OCI-LY7 (cell line): ENCODE measurements at regions not wholly inside any gene's neighbourhood (a gene's known extent, or its start where the extent isn't known, plus 50 kb on each side); places are given as distances from the start of the nearest gene placed in this dataset.

Experiments
- BruUV-seq: library from RNA; stranded (reverse); fragments of 400-500 nt; replicated peaks from 2 replicates; lab custom pipeline; 2021; lab: Mats Ljungman, UMichigan
- CTCF ChIA-PET: fragments of 300-600 bp; sonication (Branson Sonifier 250); formaldehyde crosslinking; loops from one replicate; lab custom pipeline; 2022; ENCODE audit warnings: antibody characterized with exemption; ENCODE audit not compliant: unreplicated experiment; lab: Charles Lee
- POLR2A ChIA-PET: fragments of 300-600 bp; sonication (Branson Sonifier 250); formaldehyde crosslinking; loops from one replicate; lab custom pipeline; 2022; ENCODE audit warnings: antibody characterized with exemption; lab: Charles Lee
- DNase-seq: peaks from one replicate; pipeline ENCODE4 v3.0.0-alpha.2; 2015; ENCODE audit warnings: low spot score
- H2AFZ ChIP-seq: fragments of 200-600 bp; sonication (generic), shearing (Covaris generic); 2 replicates; pipeline ENCODE4 v1.6.1; 2014; ENCODE audit warnings: mild to moderate bottlenecking, antibody characterized with exemption, low read length, moderate library complexity
- H3K27ac ChIP-seq: fragments of 200-600 bp; sonication (generic); 2 replicates; pipeline ENCODE4 v1.5.1; 2014; ENCODE audit warnings: mixed run types, low read depth, mild to moderate bottlenecking, moderate library complexity, low read length, inconsistent platforms; ENCODE audit not compliant: poor library complexity, severe bottlenecking
- H3K36me3 ChIP-seq: fragments of 200-600 bp; sonication (generic); 2 replicates; pipeline ENCODE4 v1.6.1; 2014; ENCODE audit warnings: mild to moderate bottlenecking, antibody characterized with exemption, low read length, moderate library complexity, mixed read lengths; ENCODE audit not compliant: insufficient read depth
- H3K4me1 ChIP-seq: fragments of 200-600 bp; sonication (generic); 2 replicates; pipeline ENCODE4 v1.5.1; 2014; ENCODE audit warnings: mild to moderate bottlenecking, low read length; ENCODE audit not compliant: insufficient read depth, poor library complexity, severe bottlenecking
- H3K4me2 ChIP-seq: fragments of 200-600 bp; sonication (generic); 2 replicates; pipeline ENCODE4 v1.6.1; 2014; ENCODE audit warnings: mild to moderate bottlenecking, low read length
- H3K4me3 ChIP-seq: fragments of 200-600 bp; sonication (generic); 2 replicates; pipeline ENCODE4 v1.5.1; 2014; ENCODE audit warnings: mild to moderate bottlenecking, low read depth, low read length; ENCODE audit not compliant: poor library complexity, severe bottlenecking
- H3K79me2 ChIP-seq: fragments of 200-600 bp; sonication (generic); 2 replicates; pipeline ENCODE4 v1.6.1; 2016; ENCODE audit warnings: low read depth, mild to moderate bottlenecking, low read length, moderate library complexity, mixed read lengths; ENCODE audit not compliant: insufficient read depth
- H3K9me2 ChIP-seq: fragments of 200-600 bp; sonication (generic); 2 replicates; pipeline ENCODE4 v1.6.1; 2016; ENCODE audit warnings: mild to moderate bottlenecking, low read length, mixed read lengths; ENCODE audit not compliant: insufficient read depth
- H3K9me3 ChIP-seq: fragments of 200-600 bp; sonication (generic); 2 replicates; pipeline ENCODE4 v1.6.1; 2014; ENCODE audit warnings: mild to moderate bottlenecking, mixed run types, low read length, mixed read lengths
- H4K20me1 ChIP-seq: fragments of 200-600 bp; sonication (generic); 2 replicates; pipeline ENCODE4 v1.6.1; 2014; ENCODE audit warnings: mild to moderate bottlenecking, antibody characterized with exemption, low read length, moderate library complexity, mixed read lengths; ENCODE audit not compliant: insufficient read depth
- EZH2phosphoT487 ChIP-seq: fragments of 200-600 bp; sonication (generic); IDR thresholded peaks from 2 replicates; pipeline ENCODE4 v1.6.1; 2018; ENCODE audit warnings: low read depth, borderline replicate concordance, mild to moderate bottlenecking, mixed run types, antibody characterized with exemption, low read length, moderate library complexity, mixed read lengths
- intact Hi-C: fragments of 100-400 bp; cut with micrococcal nuclease; formaldehyde crosslinking; loops from one replicate; pipeline ENCODE4 v1.10.0; 2022; ENCODE audit not compliant: unreplicated experiment
- TF ChIP-seq, protein P1 (sequence below): fragments of 200-600 bp; sonication (generic); conservative IDR thresholded peaks from 2 replicates; pipeline ENCODE4 v1.5.1; 2014; ENCODE audit warnings: mild to moderate bottlenecking, antibody characterized with exemption, low read length, moderate library complexity, mixed read lengths

DNA sequence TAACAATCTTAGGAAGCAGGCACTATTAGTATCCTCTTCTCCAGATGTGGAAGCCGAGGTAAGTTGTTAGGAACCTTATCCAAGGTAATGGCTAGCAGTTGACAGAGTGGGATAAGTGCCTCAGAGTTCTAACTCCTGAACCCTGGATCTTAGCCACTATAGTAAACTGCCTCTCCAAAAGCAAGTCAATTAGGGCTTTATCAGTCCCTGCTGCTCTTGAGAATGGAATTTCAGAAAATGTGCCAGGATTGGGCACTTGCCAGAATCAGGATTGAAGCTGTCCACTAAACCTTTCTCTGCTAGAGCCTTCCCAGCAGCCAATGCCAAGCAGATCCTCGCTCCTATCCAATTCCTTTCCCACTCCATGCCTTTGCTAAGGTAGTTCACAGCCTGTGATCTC lies 777.5 kb upstream of the POM121L12 start:
- H3K4me1 ChIP-seq, result no peaks in the 10 kb centered on the region
- H3K79me2 ChIP-seq, result no peaks in the 10 kb centered on the region
- no peaks in the 10 kb centered on the region for H3K9me3 ChIP-seq
- no peak overlapping the region for H3K27ac ChIP-seq
- no peaks in the 10 kb centered on the region for H4K20me1 ChIP-seq
- ChIA-PET POLR2A (no interaction called here), CTCF (no interaction called here)
- intact Hi-C loops, result no loop called here
- BruUV-seq, result no TSS peak
- H3K9me2 ChIP-seq, result no peaks in the 10 kb centered on the region
- H3K4me2 ChIP-seq, result no peak overlapping the region
- no peak overlapping the region for H3K4me3 ChIP-seq
- H2AFZ ChIP-seq, result no peak overlapping the region
- H3K36me3 ChIP-seq, result no peaks in the 10 kb centered on the region
- DNase-seq, result no peak
- TF ChIP-seq, protein P1, sequence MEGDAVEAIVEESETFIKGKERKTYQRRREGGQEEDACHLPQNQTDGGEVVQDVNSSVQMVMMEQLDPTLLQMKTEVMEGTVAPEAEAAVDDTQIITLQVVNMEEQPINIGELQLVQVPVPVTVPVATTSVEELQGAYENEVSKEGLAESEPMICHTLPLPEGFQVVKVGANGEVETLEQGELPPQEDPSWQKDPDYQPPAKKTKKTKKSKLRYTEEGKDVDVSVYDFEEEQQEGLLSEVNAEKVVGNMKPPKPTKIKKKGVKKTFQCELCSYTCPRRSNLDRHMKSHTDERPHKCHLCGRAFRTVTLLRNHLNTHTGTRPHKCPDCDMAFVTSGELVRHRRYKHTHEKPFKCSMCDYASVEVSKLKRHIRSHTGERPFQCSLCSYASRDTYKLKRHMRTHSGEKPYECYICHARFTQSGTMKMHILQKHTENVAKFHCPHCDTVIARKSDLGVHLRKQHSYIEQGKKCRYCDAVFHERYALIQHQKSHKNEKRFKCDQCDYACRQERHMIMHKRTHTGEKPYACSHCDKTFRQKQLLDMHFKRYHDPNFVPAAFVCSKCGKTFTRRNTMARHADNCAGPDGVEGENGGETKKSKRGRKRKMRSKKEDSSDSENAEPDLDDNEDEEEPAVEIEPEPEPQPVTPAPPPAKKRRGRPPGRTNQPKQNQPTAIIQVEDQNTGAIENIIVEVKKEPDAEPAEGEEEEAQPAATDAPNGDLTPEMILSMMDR, result no peak
- no peak for TF ChIP-seq EZH2phosphoT487

DNA sequence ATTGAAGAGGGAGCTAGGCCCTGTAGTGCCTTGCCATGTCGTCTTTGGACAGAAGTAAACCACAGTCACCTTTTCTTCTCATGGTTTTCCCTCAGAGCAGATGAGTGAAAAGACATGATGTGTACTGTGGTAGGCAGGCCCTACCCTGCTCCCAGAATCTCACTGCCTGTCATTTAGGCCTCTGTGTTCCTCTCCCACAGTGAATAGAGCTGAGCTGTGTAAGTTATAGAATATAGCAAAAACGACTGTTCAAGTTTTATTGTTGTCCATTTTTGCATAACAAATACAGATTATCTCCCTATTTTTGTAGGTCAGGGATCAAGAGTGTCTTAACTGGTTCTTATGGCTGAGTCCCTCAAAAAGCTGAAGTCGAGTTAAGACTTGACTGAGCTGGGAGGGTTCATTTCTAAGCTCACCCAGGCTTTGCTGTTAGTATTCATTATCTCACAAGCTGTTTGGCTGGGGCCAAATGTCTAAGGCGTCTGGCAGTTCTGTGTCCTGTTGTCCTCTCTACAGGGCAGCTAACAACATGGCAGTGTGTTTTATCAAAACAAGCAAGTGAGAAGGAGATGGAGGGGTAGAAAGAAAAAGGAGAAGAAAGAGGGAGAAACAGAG lies 780.9 kb upstream of the POM121L12 start:
- no peaks in the 10 kb centered on the region for H3K79me2 ChIP-seq
- H4K20me1 ChIP-seq, result no peaks in the 10 kb centered on the region
- ChIA-PET POLR2A (interaction anchor here (0.6 kb wide), 1 partner anchor 15 kb away, joined by 3 read pairs; no protein-coding TSS in a partner anchor), CTCF (no interaction called here)
- no peak for DNase-seq
- no peak overlapping the region for H3K4me2 ChIP-seq
- H3K36me3 ChIP-seq, result no peaks in the 10 kb centered on the region
- no TSS peak for BruUV-seq
- no peaks in the 10 kb centered on the region for H3K9me3 ChIP-seq
- no peak overlapping the region for H3K4me3 ChIP-seq
- no peak overlapping the region for H3K27ac ChIP-seq
- no peaks in the 10 kb centered on the region for H3K4me1 ChIP-seq
- no peaks in the 10 kb centered on the region for H3K9me2 ChIP-seq
- TF ChIP-seq, protein P1, result no peak
- TF ChIP-seq EZH2phosphoT487, result no peak
- no peak overlapping the region for H2AFZ ChIP-seq
- intact Hi-C loops, result no loop called here

DNA sequence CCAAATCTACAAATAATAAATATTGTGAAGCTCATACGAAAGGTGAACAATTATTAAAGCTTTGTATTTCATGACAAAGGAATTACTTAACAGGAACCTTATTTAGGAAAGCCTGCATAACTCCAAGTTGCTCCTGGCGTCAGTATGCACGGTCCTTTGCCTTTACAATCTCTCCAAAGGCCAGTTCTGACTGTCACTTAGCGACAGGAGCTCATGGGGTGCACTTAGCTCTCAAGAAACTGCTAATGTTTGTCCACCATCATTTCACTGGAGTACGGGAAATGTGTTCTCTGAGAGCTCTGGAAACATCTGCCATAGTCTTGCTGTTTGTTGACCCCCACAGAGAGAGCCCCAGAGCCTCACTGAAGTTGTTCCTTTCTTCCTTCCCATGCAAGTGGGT lies 781.5 kb upstream of the POM121L12 start:
- TF ChIP-seq, protein P1, result no peak
- no peak for TF ChIP-seq EZH2phosphoT487
- H3K9me2 ChIP-seq, result no peaks in the 10 kb centered on the region
- H3K79me2 ChIP-seq, result no peaks in the 10 kb centered on the region
- no peaks in the 10 kb centered on the region for H3K36me3 ChIP-seq
- no TSS peak for BruUV-seq
- intact Hi-C loops, result no loop called here
- no peak overlapping the region for H3K27ac ChIP-seq
- H2AFZ ChIP-seq, result no peak overlapping the region
- DNase-seq, result no peak
- no peaks in the 10 kb centered on the region for H3K9me3 ChIP-seq
- no peak overlapping the region for H3K4me3 ChIP-seq
- no peaks in the 10 kb centered on the region for H4K20me1 ChIP-seq
- ChIA-PET CTCF (no interaction called here), POLR2A (interaction anchor here (0.6 to 0.7 kb wide), 2 partner anchors 12 to 14 kb away, joined by 3 read pairs; no protein-coding TSS in a partner anchor)
- H3K4me1 ChIP-seq, result no peaks in the 10 kb centered on the region
- H3K4me2 ChIP-seq, result no peak overlapping the region
